C4-2B (cell line): ENCODE measurements at regions not wholly inside any gene's neighbourhood (a gene's known extent, or its start where the extent isn't known, plus 50 kb on each side); places are given as distances from the start of the nearest gene placed in this dataset.

ENCODE experiments used
- ZFX ChIP-seq: fragments of 450-650 bp; IDR thresholded peaks from 2 replicates; pipeline ENCODE4 v1.6.1; 2017
- TF ChIP-seq, protein P1 (sequence below): fragments of 450-650 bp; conservative IDR thresholded peaks from 2 replicates; pipeline ENCODE4 v1.5.1; 2017; ENCODE audit warnings: mild to moderate bottlenecking

DNA sequence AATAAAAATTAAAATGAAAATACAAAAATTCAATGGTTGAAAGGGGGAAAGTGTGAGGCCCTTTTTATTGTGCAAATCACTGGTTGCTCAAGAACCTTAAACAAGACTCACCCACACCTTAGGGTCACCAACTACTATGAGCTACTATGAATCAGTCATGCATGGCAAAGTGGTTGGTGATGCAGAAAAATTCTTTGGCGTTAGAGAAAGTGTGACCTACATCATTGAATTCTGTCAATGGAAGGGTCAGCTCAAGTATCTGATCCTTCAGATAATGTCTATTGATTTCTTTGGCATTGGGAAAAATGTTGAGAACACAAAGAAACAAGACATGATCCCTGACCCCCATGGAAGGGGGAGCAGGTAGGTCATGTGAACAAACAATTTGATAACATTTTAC lies 149.7 kb upstream of the ADCY2 start:
- TF ChIP-seq, protein P1, sequence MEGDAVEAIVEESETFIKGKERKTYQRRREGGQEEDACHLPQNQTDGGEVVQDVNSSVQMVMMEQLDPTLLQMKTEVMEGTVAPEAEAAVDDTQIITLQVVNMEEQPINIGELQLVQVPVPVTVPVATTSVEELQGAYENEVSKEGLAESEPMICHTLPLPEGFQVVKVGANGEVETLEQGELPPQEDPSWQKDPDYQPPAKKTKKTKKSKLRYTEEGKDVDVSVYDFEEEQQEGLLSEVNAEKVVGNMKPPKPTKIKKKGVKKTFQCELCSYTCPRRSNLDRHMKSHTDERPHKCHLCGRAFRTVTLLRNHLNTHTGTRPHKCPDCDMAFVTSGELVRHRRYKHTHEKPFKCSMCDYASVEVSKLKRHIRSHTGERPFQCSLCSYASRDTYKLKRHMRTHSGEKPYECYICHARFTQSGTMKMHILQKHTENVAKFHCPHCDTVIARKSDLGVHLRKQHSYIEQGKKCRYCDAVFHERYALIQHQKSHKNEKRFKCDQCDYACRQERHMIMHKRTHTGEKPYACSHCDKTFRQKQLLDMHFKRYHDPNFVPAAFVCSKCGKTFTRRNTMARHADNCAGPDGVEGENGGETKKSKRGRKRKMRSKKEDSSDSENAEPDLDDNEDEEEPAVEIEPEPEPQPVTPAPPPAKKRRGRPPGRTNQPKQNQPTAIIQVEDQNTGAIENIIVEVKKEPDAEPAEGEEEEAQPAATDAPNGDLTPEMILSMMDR, result no peak
- no peak for TF ChIP-seq ZFX
